Psoas muscle (tissue), 7 donors: ENCODE measurements at regions not wholly inside any gene's neighbourhood (a gene's known extent, or its start where the extent isn't known, plus 50 kb on each side); places are given as distances from the start of the nearest gene placed in this dataset.
"Not testable (repeated sequence)": the region's sequence is repeated elsewhere in the genome, so short reads cannot be mapped to it uniquely, and the experiment has no call there.

Experiments
- ATAC-seq, 4 donors: fragments of 200-7000 bp; cut with Tn5 transposase; one replicate each; pipeline ENCODE4 v1.9.1; 2020; ENCODE audit warnings: moderate library complexity in 3 of 4, mild to moderate bottlenecking in 2 of 4
- DNase-seq, 2 donors: peaks; one replicate each; pipeline ENCODE4 v3.0.0-alpha.2; 2020
- H3K27ac ChIP-seq: fragments of 200-600 bp; one replicate; pipeline ENCODE4 v1.8.0; 2022
- H3K27me3 ChIP-seq, 3 donors: fragments of 200-600 bp in 1 of 3; one replicate each; pipeline versions ENCODE4 v1.6.1 to v1.8.0; 2013 to 2022; ENCODE audit warnings: low read length in 2 of 3, mild to moderate bottlenecking in 2 of 3, moderate library complexity in 1 of 3; ENCODE audit not compliant: insufficient read depth in 3 of 3
- H3K36me3 ChIP-seq, 2 donors: fragments of 200-600 bp in 1 of 2; one replicate each; pipeline versions ENCODE4 v1.6.1 to v1.8.0; 2013 to 2022; ENCODE audit warnings: low read depth in 1 of 2, mild to moderate bottlenecking in 1 of 2, moderate library complexity in 1 of 2; ENCODE audit not compliant: insufficient read depth in 1 of 2
- H3K4me1 ChIP-seq: fragments of 200-600 bp; one replicate; pipeline ENCODE4 v1.8.0; 2022
- H3K4me3 ChIP-seq: fragments of 200-600 bp; one replicate; pipeline ENCODE4 v1.8.0; 2022; ENCODE audit warnings: mild to moderate bottlenecking
- H3K9me3 ChIP-seq: fragments of 200-600 bp; one replicate; pipeline ENCODE4 v1.8.0; 2022
- WGBS, 3 donors: extraction: QIAGEN DNeasy Blood & Tissue Kit; methylation state at CpG; one replicate each; pipeline versions ENCODE4 v1.1.6 to v1.1.7; 2013; 5-methylcytosine and 5-hydroxymethylcytosine counted together
- intact Hi-C, 2 donors: fragments of 100-400 bp; cut with DNase I; formaldehyde crosslinking; loops; one replicate each; pipeline versions ENCODE4 v1.11.0 to v1.14.2; 2022
- TF ChIP-seq, protein P1 (sequence below): fragments of 200-600 bp; IDR thresholded peaks from one replicate; pipeline ENCODE4 v1.8.0; 2022; ENCODE audit warnings: antibody characterized with exemption
- donor health status: healthy with polysubstance abuse.
- donor health status: DM: no; HTN: no; CAD: no; lungs with moderate emphysema.
- donor health status: Bipolar disorder and iron deficiency.
- donor health status: healthy.
- donor health status: DM: yes; HTN: yes; CAD: no.
- donor health status: DM: no; HTN: no; CAD: no.
- donor health status: DM: yes; HTN: yes; CAD: no.

DNA sequence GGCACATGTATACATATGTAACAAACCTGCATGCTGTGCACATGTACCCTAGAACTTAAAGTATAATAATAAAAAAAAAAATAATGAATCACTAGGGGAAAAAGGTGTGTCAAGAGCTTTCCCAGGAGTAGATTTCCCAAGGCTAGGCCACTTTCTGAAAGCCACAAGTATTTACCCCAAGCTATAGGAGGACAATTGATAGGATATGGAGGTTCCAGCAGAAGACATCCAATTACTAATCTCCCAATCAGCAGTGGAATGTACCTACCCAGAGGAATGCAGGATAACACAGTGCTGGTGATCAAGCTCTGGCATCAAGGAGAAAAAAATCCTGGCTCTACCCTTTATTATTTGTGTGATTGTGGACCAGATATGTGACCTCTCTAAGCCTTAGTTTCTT is 562.7 kb downstream of the RFPL4B start:
- Histone ChIP-seq H3K4me3 (no peak overlapping the region), H3K27ac (no peak overlapping the region), H3K4me1 (peaks cover 3% of the 10 kb centered on the region), H3K27me3 (no peaks in the 10 kb centered on the region), H3K9me3 (no peaks in the 10 kb centered on the region), H3K36me3 (no peaks in the 10 kb centered on the region)
- ATAC-seq (no peak), DNase-seq (no peak)
- intact Hi-C loops = no loop called here
- TF ChIP-seq, protein P1, sequence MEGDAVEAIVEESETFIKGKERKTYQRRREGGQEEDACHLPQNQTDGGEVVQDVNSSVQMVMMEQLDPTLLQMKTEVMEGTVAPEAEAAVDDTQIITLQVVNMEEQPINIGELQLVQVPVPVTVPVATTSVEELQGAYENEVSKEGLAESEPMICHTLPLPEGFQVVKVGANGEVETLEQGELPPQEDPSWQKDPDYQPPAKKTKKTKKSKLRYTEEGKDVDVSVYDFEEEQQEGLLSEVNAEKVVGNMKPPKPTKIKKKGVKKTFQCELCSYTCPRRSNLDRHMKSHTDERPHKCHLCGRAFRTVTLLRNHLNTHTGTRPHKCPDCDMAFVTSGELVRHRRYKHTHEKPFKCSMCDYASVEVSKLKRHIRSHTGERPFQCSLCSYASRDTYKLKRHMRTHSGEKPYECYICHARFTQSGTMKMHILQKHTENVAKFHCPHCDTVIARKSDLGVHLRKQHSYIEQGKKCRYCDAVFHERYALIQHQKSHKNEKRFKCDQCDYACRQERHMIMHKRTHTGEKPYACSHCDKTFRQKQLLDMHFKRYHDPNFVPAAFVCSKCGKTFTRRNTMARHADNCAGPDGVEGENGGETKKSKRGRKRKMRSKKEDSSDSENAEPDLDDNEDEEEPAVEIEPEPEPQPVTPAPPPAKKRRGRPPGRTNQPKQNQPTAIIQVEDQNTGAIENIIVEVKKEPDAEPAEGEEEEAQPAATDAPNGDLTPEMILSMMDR = no peak

DNA sequence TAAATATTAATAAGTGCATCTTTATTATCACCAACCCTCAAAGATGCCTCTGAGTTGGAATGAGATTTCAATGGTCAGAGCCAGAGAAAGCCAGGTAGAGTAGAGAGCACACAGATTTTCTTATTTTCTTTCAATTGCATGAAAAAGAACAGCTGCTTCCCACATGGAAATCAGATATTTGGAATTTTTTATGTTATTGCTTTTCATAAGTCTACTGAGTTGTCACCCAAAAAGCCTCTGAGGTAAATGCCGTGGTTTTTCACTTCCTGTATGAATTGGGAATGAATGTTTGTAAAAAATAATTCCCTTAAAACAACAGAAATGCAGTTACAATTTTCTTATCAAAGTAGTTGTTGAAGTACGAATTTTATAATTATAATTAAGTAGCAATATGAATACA is 563.1 kb downstream of the RFPL4B start:
- WGBS, 3 donors = 17 to 61% (median 21%) methylated on average over 2 of the region's 2 CpGs
- intact Hi-C loops = no loop called here
- no peak overlapping the region for H3K4me3 ChIP-seq
- TF ChIP-seq, protein P1 = no peak
- H3K4me1 ChIP-seq = peaks cover 3% of the 10 kb centered on the region
- ATAC-seq (no peak), DNase-seq (no peak)
- no peaks in the 10 kb centered on the region for H3K27me3 ChIP-seq
- no peaks in the 10 kb centered on the region for H3K36me3 ChIP-seq
- H3K9me3 ChIP-seq = no peaks in the 10 kb centered on the region
- no peak overlapping the region for H3K27ac ChIP-seq

DNA sequence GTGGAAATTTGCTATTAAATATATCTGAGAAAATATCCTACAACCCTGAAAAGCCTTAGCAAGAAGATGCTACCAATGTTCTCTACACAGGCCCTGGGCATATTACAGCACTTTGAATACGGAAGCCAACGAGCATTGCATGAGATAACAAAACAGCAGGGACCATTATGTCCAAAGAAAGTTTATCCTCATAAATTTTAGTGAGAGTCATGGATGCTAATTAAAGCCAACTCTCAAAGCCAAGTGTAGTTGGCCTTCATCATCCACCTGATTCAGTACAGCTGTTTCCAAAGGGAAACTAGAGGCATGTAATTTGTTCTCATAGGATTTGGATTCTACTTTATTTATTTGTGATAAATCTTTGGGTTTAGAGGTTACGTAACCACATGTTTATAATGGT is 564.8 kb downstream of the RFPL4B start:
- WGBS, 3 donors = 21 to 27% (median 22%) methylated on average over 3 of the region's 3 CpGs
- intact Hi-C loops = no loop called here
- no peak overlapping the region for H3K27ac ChIP-seq

DNA sequence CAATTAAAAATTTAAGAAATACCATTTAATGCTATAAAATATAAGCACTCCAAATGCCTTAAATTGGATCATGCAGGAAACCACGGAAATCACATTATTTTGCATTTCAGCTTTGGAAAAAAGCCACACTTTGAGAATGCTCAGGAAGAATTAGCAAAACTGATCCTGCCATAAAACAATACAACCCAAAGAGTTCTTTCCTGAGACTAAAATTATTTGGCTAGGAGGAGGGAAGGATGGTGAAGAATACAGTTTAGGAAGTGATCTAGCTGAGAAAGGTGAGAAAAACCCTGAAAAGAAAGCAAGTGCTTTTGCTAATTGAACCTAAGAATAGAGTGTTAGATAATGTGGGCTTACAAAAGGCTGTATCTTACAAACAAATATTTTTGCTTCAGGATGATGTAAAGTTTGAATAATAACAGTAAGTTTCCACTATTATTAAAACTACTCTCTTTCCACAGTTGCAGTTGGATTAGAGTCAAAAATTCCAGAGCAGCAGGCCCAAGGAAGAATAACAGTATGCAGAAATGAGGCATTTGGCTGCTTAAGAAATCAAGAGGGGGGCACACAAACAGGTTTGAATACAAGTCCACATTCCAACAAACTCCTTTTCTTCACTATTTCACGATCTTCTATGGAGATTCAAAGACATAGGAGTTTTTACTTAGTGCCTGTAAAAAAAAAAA is 565.4 kb downstream of the RFPL4B start:
- no peak overlapping the region for H3K27ac ChIP-seq
- ATAC-seq (no peak), DNase-seq (no peak)
- intact Hi-C loops = no loop called here
- TF ChIP-seq, protein P1 = no peak
- 5 to 14% (median 12%) methylated on average over 2 of the region's 2 CpGs for WGBS, 3 donors
- H3K36me3 ChIP-seq = no peaks in the 10 kb centered on the region
- H3K4me3 ChIP-seq = no peak overlapping the region
- H3K4me1 ChIP-seq = peaks cover 3% of the 10 kb centered on the region
- no peaks in the 10 kb centered on the region for H3K9me3 ChIP-seq
- H3K27me3 ChIP-seq = no peaks in the 10 kb centered on the region

More for the DNA sequence above, 564.8 kb downstream of the RFPL4B start:
- Histone ChIP-seq H3K4me3 (no peak overlapping the region), H3K36me3 (no peaks in the 10 kb centered on the region), H3K27me3 (no peaks in the 10 kb centered on the region), H3K4me1 (peaks cover 3% of the 10 kb centered on the region), H3K9me3 (no peaks in the 10 kb centered on the region)
- TF ChIP-seq, protein P1 = no peak
- ATAC-seq (no peak), DNase-seq (no peak)

DNA sequence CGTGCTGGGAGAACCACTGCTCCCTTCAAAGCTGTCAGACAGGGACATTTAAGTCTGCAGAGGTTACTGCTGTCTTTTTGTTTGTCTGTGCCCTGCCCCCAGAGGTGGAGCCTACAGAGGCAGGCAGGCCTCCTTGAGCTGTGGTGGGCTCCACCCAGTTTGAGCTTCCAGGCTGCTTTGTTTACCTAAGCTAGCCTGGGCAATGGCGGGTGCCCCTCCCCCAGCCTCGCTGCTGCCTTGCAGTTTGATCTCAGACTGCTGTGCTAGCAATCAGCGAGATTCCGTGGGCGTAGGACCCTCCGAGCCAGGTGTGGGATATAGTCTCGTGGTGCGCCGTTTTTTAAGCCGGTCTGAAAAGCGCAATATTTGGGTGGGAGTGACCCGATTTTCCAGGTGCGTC is 572.6 kb downstream of the RFPL4B start:
- DNase-seq, intact Hi-C loops, H3K4me1 ChIP-seq, H3K4me3 ChIP-seq, H3K27ac ChIP-seq, H3K9me3 ChIP-seq, ATAC-seq, H3K27me3 ChIP-seq, H3K36me3 ChIP-seq: not testable (repeated sequence)
- 82 to 92% (median 85%) methylated on average over 2 to 6 of the region's 14 CpGs for WGBS, 3 donors
